Sigmoid colon (tissue), 6 donors: ENCODE measurements at regions not wholly inside any gene's neighbourhood (a gene's known extent, or its start where the extent isn't known, plus 50 kb on each side); places are given as distances from the start of the nearest gene placed in this dataset.

Source experiments
- DNase-seq: peaks from one replicate; pipeline ENCODE4 v3.0.0-alpha.2; 2019
- H3K27ac ChIP-seq, 4 donors: fragments of 200-600 bp; sonication (generic); one replicate each; pipeline ENCODE4 v1.5.1; 2016 to 2019; ENCODE audit warnings: mild to moderate bottlenecking in 1 of 4
- H3K27me3 ChIP-seq, 3 donors: fragments of 200-600 bp; sonication (generic); one replicate each; pipeline ENCODE4 v1.5.1; 2019; ENCODE audit warnings: mild to moderate bottlenecking in 1 of 3
- H3K36me3 ChIP-seq, 4 donors: fragments of 200-600 bp; sonication (generic); one replicate each; pipeline ENCODE4 v1.5.1; 2016 to 2019
- H3K4me1 ChIP-seq, 4 donors: fragments of 200-600 bp; sonication (generic); one replicate each; pipeline ENCODE4 v1.5.1; 2017 to 2019
- H3K4me3 ChIP-seq, 4 donors: fragments of 200-600 bp; sonication (generic); one replicate each; pipeline ENCODE4 v1.5.1; 2017 to 2019; ENCODE audit warnings: mild to moderate bottlenecking in 2 of 4, moderate library complexity in 1 of 4
- H3K9me3 ChIP-seq, 4 donors: fragments of 200-600 bp in 3 of 4; sonication (generic) in 3 of 4; one replicate each; pipeline versions ENCODE4 v1.5.1 to v1.6.1; 2013 to 2019
- EP300 ChIP-seq, 4 donors: sonication (generic); formaldehyde crosslinking; IDR thresholded peaks; one replicate each; pipeline ENCODE4 v1.6.1; 2017; ENCODE audit warnings: antibody characterized with exemption in 4 of 4
- POLR2A ChIP-seq, 2 donors: fragments of 450-650 bp; IDR thresholded peaks; one replicate each; pipeline ENCODE4 v1.6.1; 2016; ENCODE audit warnings: antibody characterized with exemption in 2 of 2, mild to moderate bottlenecking in 2 of 2, moderate library complexity in 2 of 2
- POLR2AphosphoS5 ChIP-seq, 4 donors: sonication (generic); formaldehyde crosslinking; IDR thresholded peaks; one replicate each; pipeline ENCODE4 v1.6.1; 2017; ENCODE audit warnings: antibody characterized with exemption in 4 of 4
- WGBS, 2 donors: extraction: QIAGEN DNeasy Blood & Tissue Kit; methylation state at CpG; one replicate each; pipeline ENCODE4 v1.1.7; 2013; 5-methylcytosine and 5-hydroxymethylcytosine counted together
- intact Hi-C: fragments of 100-400 bp; cut with DNase I; formaldehyde crosslinking; loops from one replicate; pipeline ENCODE4 v1.15.1; 2023
- TF ChIP-seq, protein P1 (sequence below), 4 experiments: fragments of 450-650 bp in 3 of 4; fragments of 200-600 bp in 1 of 4; IDR thresholded peaks; one replicate each; pipeline ENCODE4 v1.5.1; 2016 to 2019; ENCODE audit warnings: antibody characterized with exemption in 4 of 4, mild to moderate bottlenecking in 3 of 4, moderate library complexity in 2 of 4
- donor health status: healthy with polysubstance abuse.
- donor health status: healthy.

DNA sequence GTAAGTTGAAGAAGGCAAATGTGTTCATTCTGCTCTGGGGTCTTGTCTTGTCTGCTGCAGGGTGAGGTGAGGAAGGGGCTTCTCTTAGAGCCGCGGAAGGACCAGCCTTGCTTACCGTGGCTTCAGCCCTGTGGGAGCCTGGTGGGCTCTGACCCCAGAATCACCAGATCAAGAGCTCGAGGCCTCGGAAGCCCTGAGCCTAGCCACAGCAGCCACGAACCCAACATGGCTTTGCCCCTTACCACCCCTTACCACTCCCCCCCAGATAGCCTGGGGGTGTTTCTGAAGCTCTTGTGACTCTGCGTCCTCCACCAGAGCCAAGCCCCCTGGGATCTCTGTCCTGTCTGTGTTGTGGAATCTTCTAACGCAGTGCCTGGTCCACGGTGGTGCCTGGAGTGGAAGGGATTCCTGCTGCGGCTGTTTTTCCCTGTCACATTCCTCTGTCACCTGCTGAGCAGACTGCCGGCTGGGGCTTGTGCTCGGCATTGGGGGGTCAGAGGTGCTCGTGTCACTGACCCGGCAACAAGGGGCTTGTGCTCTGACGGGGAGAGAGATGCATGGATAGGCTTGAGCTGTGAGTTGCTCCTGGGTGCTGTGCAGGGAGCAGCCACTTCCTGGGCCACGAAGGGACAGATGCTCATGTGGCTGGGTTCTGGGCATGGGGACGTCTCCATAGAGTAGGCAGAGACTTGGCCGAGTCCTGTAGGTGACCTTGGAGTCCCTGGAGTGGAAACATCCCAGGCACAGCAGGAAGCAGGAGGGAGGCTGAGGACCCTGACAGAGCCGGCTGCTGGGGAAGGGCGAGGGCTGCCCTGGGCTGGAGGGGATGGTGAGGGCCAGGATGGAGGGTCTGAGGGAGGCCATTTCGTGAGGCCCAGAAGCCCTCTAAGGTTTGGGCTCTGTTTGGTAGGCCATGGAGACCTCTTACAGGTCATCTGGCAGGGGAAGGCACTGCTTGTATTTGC, 316.0 kb downstream of the QKI start:
- Histone ChIP-seq H3K9me3 (no peaks in the 10 kb centered on the region), H3K36me3 (no peaks in the 10 kb centered on the region), H3K27ac (no peak overlapping the region), H3K4me1 (peaks cover 0 to 9% (median 3%) of the 10 kb centered on the region in 4 donors), H3K27me3 (no peaks in the 10 kb centered on the region), H3K4me3 (no peak overlapping the region)
- DNase-seq: peak; percentile 59
- intact Hi-C loops: no loop called here
- 85 to 87% methylated on average over 21 of the region's 21 CpGs for WGBS, 2 donors
- TF ChIP-seq POLR2AphosphoS5 (IDR thresholded peaks at IDR 0.05) (no peak), POLR2A (IDR thresholded peaks at IDR 0.05) (no peak), EP300 (IDR thresholded peaks at IDR 0.05) (no peak)
- TF ChIP-seq, protein P1, sequence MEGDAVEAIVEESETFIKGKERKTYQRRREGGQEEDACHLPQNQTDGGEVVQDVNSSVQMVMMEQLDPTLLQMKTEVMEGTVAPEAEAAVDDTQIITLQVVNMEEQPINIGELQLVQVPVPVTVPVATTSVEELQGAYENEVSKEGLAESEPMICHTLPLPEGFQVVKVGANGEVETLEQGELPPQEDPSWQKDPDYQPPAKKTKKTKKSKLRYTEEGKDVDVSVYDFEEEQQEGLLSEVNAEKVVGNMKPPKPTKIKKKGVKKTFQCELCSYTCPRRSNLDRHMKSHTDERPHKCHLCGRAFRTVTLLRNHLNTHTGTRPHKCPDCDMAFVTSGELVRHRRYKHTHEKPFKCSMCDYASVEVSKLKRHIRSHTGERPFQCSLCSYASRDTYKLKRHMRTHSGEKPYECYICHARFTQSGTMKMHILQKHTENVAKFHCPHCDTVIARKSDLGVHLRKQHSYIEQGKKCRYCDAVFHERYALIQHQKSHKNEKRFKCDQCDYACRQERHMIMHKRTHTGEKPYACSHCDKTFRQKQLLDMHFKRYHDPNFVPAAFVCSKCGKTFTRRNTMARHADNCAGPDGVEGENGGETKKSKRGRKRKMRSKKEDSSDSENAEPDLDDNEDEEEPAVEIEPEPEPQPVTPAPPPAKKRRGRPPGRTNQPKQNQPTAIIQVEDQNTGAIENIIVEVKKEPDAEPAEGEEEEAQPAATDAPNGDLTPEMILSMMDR (IDR thresholded peaks at IDR 0.05): no peak

DNA sequence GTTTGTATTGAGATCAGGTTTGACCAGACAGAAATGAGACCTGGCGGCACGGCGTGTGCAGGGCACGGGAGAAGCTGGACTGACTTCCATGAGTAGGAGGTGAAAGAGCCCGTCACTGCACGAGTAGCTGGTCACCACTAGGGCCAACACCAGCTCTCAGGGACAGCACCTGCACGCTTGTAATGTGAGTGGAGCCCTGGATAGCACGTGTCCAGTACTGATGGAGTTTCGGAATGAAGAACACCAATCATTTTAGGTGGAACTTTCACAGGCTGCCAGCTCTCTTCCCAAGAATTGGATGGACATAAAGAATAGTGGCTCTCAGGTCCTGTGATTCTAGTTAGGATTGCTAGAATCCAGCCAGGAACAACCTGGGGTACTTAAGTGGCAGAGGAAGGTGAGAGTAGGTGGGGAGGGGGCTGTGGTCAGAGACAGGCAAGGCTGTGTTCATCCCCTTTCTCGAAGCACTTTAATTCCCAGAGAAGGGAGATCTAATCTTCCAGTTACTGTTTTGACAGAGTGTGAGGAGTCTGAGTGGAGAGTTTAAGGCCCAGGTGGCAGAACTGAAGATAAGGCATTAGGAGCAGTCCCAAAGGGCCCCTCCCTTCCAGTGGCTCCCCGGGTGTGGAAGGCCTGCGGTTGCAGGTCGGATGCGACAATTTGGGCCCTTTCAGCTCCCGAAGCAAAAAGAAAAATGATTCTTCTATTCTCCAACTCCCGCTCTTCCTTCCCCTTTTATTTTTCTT, 314.8 kb downstream of the QKI start:
- intact Hi-C loops: no loop called here
- WGBS, 2 donors: 79 to 88% methylated on average over 16 of the region's 16 CpGs
- H3K9me3 ChIP-seq: no peaks in the 10 kb centered on the region
- H3K27ac ChIP-seq: no peak overlapping the region
- DNase-seq: peak; percentile 22
- H3K36me3 ChIP-seq: no peaks in the 10 kb centered on the region
- TF ChIP-seq, protein P1 (IDR thresholded peaks at IDR 0.05): no peak
- no peak for TF ChIP-seq EP300 (IDR thresholded peaks at IDR 0.05)
- no peak for TF ChIP-seq POLR2AphosphoS5 (IDR thresholded peaks at IDR 0.05)
- TF ChIP-seq POLR2A (IDR thresholded peaks at IDR 0.05): no peak
- peaks cover 0 to 9% (median 3%) of the 10 kb centered on the region in 4 donors for H3K4me1 ChIP-seq
- no peaks in the 10 kb centered on the region for H3K27me3 ChIP-seq
- H3K4me3 ChIP-seq: no peak overlapping the region

DNA sequence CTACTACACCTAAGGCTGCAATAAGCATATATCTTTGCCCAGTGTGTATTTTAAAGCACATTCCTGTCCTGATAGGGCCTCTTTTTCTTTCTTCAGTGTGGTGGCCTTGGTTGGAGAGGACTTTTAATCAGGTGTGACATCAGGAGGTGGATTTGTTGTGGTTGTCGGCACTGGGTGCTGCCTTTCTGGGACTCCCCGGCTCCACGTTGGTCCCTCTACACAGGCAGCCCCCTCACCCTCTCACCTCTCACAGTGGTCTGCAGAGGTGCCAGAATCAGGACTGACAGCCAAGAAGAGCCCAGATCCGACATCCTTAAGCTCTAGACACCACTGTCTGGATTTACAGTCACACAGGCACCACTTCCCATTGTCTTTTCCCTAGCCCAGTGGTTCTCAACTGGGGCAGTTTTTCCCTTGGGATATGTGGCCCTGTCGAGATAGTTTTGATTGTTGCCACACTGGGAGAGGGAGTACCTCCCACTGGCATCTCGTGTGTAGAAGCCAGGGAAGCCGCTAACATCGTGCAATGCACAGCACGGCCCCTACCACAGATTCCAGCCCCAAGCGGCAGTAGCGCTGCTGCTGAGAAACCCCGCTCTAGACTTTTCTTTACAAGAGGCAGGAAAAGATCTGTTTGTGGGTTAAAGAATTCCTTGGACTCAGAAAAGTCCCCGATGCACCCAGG, 314.1 kb downstream of the QKI start:
- DNase-seq: peak; percentile 20
- Histone ChIP-seq H3K4me3 (no peak overlapping the region), H3K27ac (no peak overlapping the region), H3K36me3 (no peaks in the 10 kb centered on the region), H3K27me3 (no peaks in the 10 kb centered on the region), H3K4me1 (peaks cover 0 to 9% (median 3%) of the 10 kb centered on the region in 4 donors), H3K9me3 (no peaks in the 10 kb centered on the region)
- WGBS, 2 donors: 74 to 89% methylated on average over 13 of the region's 13 CpGs
- TF ChIP-seq POLR2AphosphoS5 (IDR thresholded peaks at IDR 0.05) (no peak), POLR2A (IDR thresholded peaks at IDR 0.05) (no peak), EP300 (IDR thresholded peaks at IDR 0.05) (no peak)
- TF ChIP-seq, protein P1 (IDR thresholded peaks at IDR 0.05): no peak
- intact Hi-C loops: no loop called here

DNA sequence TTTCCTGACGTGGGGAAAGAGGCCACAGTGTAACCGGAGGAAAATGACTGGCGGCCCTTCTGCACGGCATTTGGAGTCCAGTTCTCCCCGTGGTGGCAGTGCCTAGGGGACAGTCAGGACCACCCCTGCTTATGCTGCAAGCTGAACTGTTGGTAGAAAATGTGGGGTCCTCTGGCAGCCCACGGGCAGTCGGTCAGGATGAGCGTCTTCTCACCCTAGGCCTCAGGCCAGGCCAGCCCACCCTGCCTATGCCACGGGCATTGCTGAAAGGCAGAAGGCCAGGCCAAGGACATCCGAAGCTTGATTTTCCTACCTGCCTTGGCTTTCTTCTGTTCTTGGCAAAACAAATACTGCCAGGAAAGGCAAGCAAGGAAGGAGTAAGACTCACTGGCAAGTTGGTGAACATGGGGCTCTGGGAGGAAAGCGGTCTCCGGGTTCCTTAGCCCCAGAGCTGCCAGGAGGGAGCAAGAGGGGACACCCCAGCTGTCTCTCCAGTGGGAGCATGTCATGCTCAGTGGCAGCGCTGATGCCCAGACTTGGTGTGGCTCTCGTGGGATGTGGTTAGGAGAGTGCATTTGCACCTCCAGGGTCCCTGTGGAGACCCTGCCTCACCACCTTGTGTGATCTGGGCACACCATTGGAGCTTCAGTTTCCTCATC, 311.6 kb downstream of the QKI start:
- intact Hi-C loops: no loop called here
- Histone ChIP-seq H3K27ac (no peak overlapping the region), H3K4me1 (no peaks in the 10 kb centered on the region), H3K9me3 (no peaks in the 10 kb centered on the region), H3K36me3 (no peaks in the 10 kb centered on the region), H3K4me3 (no peak overlapping the region), H3K27me3 (no peaks in the 10 kb centered on the region)
- DNase-seq: peak; percentile 58
- TF ChIP-seq POLR2AphosphoS5 (IDR thresholded peaks at IDR 0.05) (no peak), POLR2A (IDR thresholded peaks at IDR 0.05) (no peak), EP300 (IDR thresholded peaks at IDR 0.05) (no peak)
- TF ChIP-seq, protein P1 (IDR thresholded peaks at IDR 0.05): no peak
- 80 to 84% methylated on average over 14 of the region's 14 CpGs for WGBS, 2 donors
